ENCODE measurements at regions not wholly inside any gene's neighbourhood (a gene's known extent, or its start where the extent isn't known, plus 50 kb on each side); places are given as distances from the start of the nearest gene placed in this dataset.

DNA sequence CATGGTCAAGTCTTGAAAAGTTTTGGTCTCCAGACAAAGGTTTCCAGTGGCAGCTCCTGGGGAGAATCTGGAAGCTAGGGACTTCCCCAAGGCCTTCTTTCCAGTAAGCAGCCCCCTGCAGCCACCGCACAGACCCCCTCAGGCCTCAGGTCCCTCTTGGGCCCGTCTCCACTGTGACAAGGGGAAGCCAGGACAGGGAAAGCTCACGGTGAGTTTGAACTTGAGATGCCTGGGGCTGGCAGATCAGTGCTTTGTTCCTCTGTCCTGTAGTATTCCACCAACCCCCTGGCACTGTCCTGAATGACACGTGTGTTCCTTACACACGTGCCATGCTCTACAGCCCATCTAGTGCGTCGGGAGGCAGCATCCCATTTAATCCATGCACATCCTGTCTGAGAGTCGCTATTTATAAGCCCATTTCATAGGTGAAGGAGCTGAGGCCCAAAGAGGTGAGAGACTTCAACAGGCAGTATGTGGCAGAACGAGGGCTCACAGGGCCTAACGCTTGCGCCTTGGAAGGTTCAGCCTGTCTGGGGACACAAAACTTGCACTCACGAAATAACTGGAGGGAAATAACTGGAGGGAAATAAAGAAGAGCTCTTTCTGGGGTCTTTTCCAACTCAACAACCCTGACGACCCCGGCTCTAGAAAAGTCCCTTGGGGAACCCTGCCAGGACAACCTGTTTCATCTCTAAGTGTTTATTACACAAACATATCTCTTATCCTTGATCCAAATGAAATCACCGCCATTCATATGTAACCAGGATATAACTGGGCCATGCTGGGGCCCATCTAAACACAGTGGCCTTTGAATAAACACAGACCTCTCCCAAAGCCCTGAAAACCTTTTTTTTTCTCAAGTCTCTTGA, 123.0 kb downstream of the BANF2 start:
- TF ChIP-seq, protein P1, sequence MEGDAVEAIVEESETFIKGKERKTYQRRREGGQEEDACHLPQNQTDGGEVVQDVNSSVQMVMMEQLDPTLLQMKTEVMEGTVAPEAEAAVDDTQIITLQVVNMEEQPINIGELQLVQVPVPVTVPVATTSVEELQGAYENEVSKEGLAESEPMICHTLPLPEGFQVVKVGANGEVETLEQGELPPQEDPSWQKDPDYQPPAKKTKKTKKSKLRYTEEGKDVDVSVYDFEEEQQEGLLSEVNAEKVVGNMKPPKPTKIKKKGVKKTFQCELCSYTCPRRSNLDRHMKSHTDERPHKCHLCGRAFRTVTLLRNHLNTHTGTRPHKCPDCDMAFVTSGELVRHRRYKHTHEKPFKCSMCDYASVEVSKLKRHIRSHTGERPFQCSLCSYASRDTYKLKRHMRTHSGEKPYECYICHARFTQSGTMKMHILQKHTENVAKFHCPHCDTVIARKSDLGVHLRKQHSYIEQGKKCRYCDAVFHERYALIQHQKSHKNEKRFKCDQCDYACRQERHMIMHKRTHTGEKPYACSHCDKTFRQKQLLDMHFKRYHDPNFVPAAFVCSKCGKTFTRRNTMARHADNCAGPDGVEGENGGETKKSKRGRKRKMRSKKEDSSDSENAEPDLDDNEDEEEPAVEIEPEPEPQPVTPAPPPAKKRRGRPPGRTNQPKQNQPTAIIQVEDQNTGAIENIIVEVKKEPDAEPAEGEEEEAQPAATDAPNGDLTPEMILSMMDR (IDR thresholded peaks at IDR 0.05; ENCODE audit: poor library complexity, severe bottlenecking) = no peak
- TF ChIP-seq EZH2 (IDR thresholded peaks at IDR 0.05; ENCODE audit: borderline replicate concordance, insufficient read depth, low read length, poor library complexity, severe bottlenecking) (no peak), TAF1 (IDR thresholded peaks at IDR 0.05; ENCODE audit: low read depth) (no peak)

Data from neural cell (in vitro differentiated cells).